AG09309 (cell line): ENCODE measurements at regions not wholly inside any gene's neighbourhood (a gene's known extent, or its start where the extent isn't known, plus 50 kb on each side); places are given as distances from the start of the nearest gene placed in this dataset.
A peak's percentile ranks its signal among the peaks of the same experiment; 100 is the strongest.

Experiments used
- DNase-seq: peaks from one replicate; pipeline ENCODE4 v3.0.0-alpha.2; 2010; ENCODE audit warnings: low read depth
- H3K4me3 ChIP-seq: 2 replicates; pipeline ENCODE4 v1.5.1; 2011; ENCODE audit warnings: mild to moderate bottlenecking, low read depth, low read length, moderate library complexity; ENCODE audit not compliant: control insufficient read depth
- TF ChIP-seq, protein P1 (sequence below): IDR thresholded peaks from 2 replicates; pipeline ENCODE4 v1.5.1; 2011; ENCODE audit warnings: mild to moderate bottlenecking, low read depth, low read length, inconsistent platforms; ENCODE audit not compliant: insufficient read depth, control insufficient read depth; ENCODE audit errors: missing control alignments

DNA sequence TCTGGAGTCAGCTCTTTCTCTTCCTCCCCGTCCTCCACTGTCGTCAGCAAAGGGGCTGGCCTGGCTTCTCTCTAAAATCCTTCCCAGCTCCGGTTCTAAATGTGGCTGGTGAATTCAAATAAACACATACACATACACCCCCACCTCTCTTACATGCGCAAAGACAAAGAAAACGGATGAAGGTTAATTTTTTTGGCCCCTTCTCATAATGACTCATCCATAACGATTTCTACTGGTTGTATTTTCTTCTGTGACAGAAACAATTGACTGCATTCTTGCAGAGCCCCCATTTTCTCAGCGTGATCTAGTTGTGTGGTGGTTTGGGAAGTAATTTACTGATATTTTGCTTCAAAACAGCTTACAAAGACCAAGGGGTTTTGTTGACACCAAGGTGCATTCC, 130.0 kb upstream of the NTM start:
- TF ChIP-seq, protein P1, sequence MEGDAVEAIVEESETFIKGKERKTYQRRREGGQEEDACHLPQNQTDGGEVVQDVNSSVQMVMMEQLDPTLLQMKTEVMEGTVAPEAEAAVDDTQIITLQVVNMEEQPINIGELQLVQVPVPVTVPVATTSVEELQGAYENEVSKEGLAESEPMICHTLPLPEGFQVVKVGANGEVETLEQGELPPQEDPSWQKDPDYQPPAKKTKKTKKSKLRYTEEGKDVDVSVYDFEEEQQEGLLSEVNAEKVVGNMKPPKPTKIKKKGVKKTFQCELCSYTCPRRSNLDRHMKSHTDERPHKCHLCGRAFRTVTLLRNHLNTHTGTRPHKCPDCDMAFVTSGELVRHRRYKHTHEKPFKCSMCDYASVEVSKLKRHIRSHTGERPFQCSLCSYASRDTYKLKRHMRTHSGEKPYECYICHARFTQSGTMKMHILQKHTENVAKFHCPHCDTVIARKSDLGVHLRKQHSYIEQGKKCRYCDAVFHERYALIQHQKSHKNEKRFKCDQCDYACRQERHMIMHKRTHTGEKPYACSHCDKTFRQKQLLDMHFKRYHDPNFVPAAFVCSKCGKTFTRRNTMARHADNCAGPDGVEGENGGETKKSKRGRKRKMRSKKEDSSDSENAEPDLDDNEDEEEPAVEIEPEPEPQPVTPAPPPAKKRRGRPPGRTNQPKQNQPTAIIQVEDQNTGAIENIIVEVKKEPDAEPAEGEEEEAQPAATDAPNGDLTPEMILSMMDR: no peak
- no peak overlapping the region for H3K4me3 ChIP-seq
- DNase-seq: no peak

DNA sequence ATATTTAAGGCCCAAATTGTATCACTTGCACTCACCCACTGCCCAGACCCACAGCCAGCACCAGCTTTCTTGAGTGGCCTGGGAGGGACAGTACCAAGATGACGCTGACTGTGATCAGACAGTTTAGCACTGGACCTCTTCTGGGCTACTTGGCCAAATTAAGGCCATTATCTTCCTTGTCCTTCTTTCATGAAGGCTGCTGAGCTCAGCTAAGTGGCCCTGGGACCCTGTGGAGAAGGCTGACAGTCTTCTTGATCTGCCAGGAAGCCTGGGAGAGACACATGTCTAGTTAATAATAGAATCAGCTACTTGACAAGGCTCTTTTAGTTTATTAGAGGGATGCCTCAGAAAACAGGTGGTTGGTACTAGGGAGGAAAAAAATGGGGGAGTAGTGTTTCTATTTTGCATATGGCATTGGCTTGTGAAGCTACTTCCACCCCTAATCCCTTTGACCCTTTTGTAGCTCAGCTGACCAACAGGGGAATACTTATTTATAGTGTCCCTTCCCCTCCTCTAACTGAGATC, 127.9 kb upstream of the NTM start:
- DNase-seq: no peak

DNA sequence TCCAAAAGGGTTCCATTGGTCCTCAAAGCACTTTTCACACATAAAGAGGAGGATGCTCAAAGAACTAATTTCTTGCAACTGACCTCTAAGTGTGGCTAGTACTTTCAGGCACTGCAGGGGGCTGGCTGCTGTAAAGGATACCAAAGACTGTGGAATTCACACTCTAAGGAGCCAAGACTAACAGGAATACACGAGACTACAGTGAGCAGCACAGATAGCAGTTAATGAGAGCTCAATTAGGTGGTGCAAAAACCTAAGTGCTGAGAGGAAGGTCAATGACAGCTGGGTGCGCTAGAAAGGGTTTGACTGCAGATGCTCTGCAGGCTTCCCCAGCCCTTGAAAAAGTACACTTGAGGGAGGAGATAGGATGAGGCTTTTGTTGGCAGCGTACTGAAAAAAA, 124.3 kb upstream of the NTM start:
- no peak for DNase-seq
- TF ChIP-seq, protein P1: no peak
- no peak overlapping the region for H3K4me3 ChIP-seq

More for the DNA sequence above, 127.9 kb upstream of the NTM start:
- H3K4me3 ChIP-seq: no peak overlapping the region
- TF ChIP-seq, protein P1: no peak

DNA sequence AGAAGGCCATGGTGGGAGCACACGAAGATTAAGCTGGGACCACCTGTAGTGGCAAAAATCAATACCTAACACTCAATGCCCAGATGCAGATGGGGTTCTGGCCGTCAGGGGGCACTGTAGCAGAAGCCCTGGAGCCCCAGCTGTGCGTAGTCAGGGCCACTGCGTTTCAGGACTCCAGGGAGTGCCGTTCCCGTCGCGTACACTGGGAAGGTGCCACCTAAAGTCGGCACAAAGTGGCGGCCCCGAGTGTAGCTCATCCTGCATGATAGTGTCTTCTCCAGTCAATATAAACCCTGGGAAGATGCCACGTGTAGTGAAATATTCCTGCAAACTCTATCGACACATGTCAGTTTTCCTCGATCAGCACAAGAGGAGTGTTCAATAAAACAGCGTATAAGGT, 123.8 kb upstream of the NTM start:
- no peak for DNase-seq
- no peak overlapping the region for H3K4me3 ChIP-seq
- TF ChIP-seq, protein P1: peak; percentile 36

DNA sequence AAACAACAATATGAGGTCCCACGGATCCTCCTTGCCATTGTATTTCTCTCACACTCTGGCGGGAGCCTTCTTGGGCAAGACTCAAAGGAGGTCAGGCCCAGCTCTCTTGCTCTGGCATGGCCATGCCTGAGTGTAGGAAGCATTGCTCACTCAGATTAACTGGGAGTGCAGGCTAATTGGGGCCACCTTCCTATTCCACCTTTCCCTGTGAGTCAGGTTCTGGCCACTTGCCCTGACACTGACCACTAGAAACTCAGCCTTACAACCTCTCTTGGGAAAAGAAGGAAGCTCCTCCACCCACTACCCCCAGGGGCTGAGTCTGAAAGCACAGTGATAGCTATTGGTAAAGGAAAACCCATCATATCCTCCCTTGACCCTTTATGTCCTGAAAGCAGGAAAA, 121.8 kb upstream of the NTM start:
- H3K4me3 ChIP-seq: no peak overlapping the region
- no peak for DNase-seq
- TF ChIP-seq, protein P1: no peak

DNA sequence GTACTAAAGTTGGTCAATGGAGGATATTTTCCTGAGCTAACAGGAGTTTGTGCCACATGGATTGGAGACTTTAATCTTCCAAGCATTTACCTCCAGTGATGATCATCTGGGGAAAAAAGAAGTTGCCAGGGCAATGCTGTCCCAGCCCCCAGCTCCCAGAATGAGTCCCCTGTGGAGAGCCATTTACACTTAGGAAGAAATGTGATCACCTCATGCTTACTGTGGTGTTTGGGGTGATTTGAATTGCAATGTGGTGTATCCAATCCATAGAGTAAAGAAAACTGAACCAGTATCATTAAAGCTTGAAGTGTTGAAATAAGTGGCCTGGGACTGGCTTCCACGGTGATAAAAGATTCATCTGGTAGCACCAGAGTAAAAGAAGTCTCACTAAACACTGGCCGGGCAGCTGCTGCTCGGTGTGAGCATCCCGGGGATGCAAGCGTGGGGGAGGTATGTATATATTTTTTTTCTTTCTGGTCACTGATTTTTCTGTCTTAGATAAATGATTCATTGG, 117.2 kb upstream of the NTM start:
- TF ChIP-seq, protein P1: no peak
- no peak overlapping the region for H3K4me3 ChIP-seq
- DNase-seq: no peak

DNA sequence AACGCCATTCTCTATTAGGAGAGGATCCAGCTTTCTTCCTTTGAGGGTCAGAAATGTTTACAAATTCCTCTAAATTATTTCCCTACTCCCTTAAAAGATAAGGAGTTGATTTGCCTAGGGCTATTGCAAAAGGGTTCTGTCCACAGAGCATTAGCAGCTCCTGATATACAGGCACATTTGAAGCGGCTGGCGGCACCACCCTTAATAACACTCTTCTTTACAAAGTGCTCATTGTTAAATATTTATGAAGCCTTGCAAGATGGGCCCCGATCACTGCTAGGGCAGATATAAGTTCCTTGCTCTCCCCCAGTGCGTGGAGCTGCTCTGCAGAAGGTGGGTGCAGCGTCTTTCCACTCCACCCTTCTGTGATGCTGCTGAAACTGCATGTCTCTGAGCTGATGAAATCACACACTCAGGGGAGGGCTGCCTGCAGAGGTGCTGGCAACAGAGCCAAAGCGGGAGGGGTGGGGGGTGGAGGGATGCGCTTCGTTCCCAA, 116.7 kb upstream of the NTM start:
- no peak overlapping the region for H3K4me3 ChIP-seq
- TF ChIP-seq, protein P1: no peak
- DNase-seq: no peak
